GM18870 (cell line): ENCODE measurements at regions not wholly inside any gene's neighbourhood (a gene's known extent, or its start where the extent isn't known, plus 50 kb on each side); places are given as distances from the start of the nearest gene placed in this dataset.

Source experiments
- ATAC-seq: cut with Tn5 transposase; IDR thresholded peaks from one replicate; pipeline ENCODE4 v1.9.1; 2021; ENCODE audit warnings: moderate library complexity; ENCODE audit not compliant: unreplicated experiment

DNA sequence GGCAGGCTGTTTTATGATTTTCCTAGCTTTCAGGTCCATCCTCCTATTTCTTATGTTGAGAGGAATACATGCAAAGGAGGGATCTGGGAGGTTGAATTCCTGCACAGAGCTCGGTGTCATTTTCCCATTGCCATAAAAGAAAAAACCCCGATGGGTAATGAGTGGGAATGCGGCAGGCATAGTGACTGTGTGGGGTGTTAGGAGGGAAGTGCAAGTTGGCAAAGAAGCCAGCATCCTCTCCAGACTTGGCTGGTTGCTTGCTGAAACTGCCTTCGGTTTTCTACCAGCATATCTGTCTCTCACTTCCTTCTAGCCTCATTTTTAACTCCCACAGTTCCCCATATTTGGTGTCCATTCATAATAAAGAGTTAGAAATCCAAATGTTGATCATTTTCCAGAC lies 1046.1 kb downstream of the SLC6A15 start:
- no peak for ATAC-seq

DNA sequence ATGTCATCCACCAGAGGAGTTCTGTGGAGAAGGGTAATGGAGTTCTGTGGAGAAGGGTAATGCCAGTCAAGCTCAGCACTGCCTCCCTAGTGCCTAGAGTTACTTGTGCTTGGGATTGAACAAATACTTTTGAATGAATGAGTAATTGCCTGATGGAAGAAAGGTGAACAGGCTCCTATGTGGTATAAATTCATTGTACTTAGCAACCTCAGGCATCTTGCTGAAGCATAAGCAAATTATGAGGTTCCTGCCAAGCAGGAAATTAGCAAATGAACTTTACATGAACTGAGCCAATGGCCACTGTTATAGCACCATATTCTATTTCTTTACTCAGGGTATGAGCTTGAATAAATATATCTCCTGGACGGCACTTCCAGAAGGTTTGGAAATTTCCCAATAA lies 1047.2 kb downstream of the SLC6A15 start:
- ATAC-seq: no peak

GRCh38 chr12:83864054-83864453 lies 1048.5 kb downstream of the SLC6A15 start:
- ATAC-seq: no peak

- ATAC-seq: no peak
Measured at GRCh38 chr12:83859021-83859420, 1053.6 kb downstream of the SLC6A15 start.

DNA sequence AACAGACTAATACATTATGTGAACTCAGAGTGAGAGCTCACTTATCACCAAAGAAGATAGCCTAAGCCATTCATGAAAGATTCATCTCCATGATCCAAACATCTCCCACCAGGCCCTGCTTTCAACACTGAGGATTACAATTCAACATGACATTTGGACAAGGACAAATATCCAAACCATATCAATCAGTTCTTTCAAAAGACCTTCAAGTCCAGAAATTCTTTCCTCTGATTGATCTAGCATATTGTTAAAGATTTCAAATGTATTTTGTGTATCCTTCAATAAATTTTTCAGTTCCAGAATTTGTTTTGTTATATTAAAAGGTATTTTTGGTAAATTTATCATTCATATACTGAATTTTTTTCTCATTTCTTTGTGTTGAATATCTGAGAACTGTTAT lies 1055.8 kb downstream of the SLC6A15 start:
- ATAC-seq: no peak

- ATAC-seq: no peak
Measured at GRCh38 chr12:83850531-83850930, 1062.1 kb downstream of the SLC6A15 start.

- ATAC-seq: no peak
Measured at GRCh38 chr12:83848702-83849101, 1063.9 kb downstream of the SLC6A15 start.

DNA sequence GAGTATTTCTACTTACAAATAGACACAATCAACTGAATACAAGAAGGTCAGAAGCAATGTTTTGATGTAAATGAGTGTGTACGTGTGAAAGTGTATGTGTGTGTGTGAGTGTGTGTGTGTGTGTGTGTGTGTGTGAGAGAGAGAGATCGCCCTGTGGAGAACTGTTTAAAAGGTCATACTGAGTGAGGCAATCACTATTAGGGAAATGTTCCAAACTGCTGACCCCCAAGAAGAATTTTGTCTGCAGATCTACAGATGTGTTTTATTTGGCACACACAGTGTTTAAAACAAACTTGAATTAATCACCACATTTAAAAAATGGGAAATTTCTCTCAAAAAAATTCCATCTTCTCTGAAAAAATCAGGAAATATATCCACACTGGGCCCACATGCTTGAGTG lies 1069.1 kb downstream of the SLC6A15 start:
- no peak for ATAC-seq

DNA sequence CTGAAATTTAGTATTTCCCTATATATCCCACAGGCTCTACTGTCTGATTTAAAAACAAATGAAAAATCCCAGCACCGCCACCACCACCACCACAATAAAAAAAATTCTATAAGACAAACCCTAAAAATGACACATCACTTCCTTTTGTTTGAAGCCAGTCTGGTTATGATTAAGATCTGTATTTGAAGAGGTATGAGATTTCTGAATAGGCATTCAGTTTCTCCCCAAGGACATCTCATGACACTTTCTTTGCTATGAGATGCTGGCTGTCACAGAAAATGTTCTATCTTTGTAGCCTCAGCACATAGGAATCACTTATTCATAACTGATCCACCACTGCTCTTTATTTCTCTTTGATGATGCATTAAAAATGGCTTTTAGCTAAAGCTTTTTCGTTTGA lies 1071.0 kb downstream of the SLC6A15 start:
- ATAC-seq: no peak

- no peak for ATAC-seq
Measured at GRCh38 chr12:83827860-83828259, 1084.7 kb downstream of the SLC6A15 start.

GRCh38 chr12:83827193-83827592 lies 1085.4 kb downstream of the SLC6A15 start:
- no peak for ATAC-seq

DNA sequence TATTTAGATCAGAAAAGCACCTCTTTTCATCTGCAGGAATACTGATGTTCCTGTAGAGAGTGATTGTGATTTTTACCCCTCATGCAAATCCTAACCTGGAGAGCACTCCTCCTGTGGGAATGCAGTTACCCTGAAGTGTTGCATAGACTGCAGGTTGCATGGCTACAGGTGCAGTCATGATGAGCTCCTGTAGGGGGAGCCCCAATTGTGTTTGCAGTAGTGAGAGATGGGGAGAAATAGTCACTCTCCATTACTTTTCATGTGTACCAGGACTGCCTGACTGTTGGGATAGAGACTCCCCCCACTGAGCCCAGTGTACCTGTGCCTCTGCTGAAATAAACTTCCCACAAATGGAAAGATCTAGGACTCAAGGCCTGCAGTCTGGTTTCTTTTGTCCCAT lies 1086.5 kb downstream of the SLC6A15 start:
- ATAC-seq: peak; percentile 68

- peak; percentile 93 for ATAC-seq
Measured at GRCh38 chr12:83823386-83824045, 1089.1 kb downstream of the SLC6A15 start.

DNA sequence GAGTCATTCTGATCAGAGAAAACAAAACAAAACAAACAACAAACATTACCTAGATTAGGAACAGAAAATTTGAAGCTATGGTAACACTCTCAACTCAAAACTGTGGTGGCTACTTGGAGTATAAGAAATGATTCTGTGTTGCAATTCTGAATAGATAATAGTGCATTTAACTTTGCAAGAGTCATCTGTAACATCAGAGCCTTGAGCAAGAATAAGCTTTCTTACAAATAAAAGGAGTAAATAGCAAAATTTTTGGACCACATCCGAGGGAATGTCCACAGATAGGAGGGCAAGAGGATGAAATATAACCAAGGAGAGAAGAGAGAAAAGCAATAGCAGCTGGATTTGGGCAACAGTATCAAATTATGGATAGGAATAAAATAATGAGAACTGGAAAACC lies 1090.6 kb downstream of the SLC6A15 start:
- ATAC-seq: no peak

DNA sequence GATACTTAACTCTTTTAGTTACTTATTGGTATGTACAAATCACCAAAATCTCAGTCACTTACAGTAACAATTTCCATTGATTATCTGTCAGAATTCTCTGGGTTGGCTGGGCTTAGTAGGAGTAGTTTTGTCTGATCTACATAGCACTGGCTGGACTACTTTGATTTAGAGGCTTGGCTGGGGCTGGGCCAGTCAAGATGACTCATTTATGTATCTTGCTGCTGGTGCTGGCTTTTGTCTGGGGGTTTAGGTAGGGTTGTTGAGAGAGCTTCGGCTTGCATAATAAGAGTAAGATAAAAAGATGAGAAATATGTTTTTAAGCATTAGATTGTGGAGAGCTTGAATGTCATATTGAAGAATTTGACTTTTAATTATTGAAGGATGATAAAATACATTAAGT lies 1093.7 kb downstream of the SLC6A15 start:
- no peak for ATAC-seq

DNA sequence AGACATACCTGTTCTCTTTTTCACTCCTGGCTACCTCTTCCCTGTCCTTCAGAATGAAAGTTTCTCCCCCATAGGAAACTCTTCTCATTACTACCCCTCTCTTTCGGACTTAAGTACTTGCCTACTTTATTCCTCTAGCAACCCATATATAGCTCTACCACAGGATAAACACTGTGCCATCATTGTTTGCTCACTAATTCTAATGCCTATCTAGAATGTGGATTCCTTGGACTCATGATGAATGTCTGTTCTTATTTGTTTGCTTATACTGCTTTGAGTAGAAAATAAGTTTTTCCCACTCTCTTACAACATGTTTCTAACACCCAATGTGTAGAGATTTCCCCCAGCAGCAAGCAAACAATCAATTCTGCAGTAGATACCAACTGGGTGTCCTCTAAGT lies 1094.9 kb downstream of the SLC6A15 start:
- ATAC-seq: no peak

GRCh38 chr12:83808591-83808990 lies 1104.0 kb downstream of the SLC6A15 start:
- no peak for ATAC-seq

DNA sequence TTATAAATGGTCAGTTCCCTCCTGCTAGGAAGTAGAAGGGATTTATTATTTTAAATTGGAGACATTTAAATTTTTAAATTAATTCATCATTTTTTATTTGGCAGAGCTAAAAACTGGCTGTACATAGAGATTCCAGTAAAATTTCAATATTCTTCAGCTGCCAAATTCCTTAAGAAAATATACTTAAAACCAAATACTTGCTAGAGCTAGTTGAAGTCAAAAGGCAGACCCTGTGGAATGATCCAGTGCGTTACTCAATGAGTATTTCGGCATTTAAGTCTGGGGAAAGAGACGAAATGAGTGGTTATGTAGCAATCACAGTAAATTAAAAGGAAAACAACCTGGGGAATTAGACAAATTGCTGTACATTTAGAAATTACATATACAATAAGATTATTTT lies 1104.7 kb downstream of the SLC6A15 start:
- no peak for ATAC-seq

DNA sequence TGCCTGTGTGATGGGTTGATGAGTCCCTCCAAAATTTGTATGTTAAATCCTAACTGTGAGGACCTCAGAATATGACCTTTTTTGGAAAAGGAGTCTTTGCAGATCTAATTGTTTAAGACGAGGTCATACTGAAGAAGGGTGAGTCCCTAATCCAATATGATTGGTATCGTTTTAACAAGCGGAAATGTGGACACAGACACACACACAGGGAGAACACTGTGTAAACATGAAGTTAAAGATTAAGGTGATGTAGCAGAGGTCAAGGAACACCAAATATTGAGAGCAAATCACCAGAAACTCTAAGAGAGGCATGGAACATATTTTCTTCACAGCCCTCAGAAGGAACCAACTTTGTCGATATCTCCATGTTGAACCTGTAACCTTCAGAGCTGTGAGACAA lies 1106.7 kb downstream of the SLC6A15 start:
- ATAC-seq: no peak

DNA sequence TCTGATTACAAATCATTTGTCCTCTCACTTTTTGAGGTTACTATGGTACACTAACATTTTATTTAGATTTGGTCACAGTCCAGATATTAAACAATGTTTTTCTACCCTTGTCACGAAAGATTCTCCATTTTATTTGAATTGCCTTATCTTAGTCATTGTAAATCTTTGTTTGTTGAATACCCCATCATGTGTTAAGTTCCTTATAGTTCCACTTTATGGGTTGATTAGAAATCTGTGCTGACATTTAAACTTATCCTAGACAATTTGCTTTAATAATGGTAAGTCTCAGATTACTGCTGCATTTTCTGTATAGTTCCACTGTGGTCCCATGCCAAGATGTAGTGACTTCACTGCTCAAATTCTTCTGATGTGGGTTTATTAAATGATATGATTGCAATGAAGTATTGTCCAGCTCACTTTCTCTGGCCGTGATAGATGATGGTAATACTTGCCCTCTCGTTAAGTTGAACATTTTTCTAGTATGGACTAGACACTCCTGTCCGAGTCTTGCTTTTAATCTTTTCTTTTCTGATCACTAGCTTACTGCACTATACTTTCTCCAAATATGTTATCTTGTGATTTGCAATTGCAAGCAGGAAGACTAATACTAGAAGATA lies 1107.3 kb downstream of the SLC6A15 start:
- ATAC-seq: no peak

DNA sequence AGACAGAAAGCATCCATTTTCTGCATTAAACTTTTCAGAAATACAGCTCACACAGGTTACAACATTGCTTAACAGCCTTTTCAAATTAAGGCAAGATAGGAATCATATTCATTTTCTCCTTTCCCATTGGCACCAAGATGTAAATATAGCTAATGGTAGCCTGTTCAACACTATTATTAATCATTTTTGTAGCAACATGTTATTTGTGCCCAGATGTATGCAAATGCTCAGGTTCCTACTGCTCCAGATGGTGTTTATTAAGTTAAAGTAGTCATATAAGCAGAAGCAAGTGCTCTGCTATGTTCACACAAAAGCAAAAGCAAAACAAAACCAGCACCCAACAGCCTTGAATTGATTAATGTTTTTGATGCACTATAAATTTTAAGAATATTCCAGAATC lies 1110.6 kb downstream of the SLC6A15 start:
- ATAC-seq: no peak

GRCh38 chr12:83800022-83800421 lies 1112.6 kb downstream of the SLC6A15 start:
- ATAC-seq: no peak

DNA sequence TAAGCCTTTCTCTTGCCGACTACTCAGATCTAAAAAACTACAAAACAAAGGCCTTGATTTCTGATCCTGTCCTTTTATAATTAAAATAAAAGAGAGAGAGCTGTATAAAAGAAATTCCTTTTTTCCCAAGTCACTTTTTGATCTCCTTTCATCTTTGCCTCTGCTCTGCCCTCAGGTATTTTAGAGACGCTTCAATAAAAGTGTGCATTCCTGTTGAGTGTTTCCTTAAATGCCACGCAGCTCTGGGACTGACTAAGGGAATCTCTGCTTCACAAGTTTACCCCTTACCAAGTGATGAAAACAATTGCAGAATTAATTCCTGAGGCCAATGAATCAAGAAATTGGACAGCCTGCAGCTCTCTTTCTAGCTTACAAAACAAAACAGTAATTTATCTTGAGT lies 1109.8 kb downstream of the TMTC2 start:
- no peak for ATAC-seq
